Ovary (tissue), 7 donors: ENCODE measurements at regions not wholly inside any gene's neighbourhood (a gene's known extent, or its start where the extent isn't known, plus 50 kb on each side); places are given as distances from the start of the nearest gene placed in this dataset.

Experiments
- DNase-seq, 5 donors: peaks; one replicate each; pipeline ENCODE4 v3.0.0-alpha.2; 2019 to 2020
- H3K27ac ChIP-seq, 2 donors: fragments of 200-600 bp; one replicate each; pipeline versions ENCODE4 v1.5.1 to v1.8.0; 2019 to 2022
- H3K27me3 ChIP-seq: fragments of 200-600 bp; one replicate; pipeline ENCODE4 v1.8.0; 2022
- H3K36me3 ChIP-seq: fragments of 200-600 bp; sonication (generic); one replicate; pipeline ENCODE4 v1.5.1; 2019
- H3K4me1 ChIP-seq: one replicate; pipeline ENCODE4 v1.8.1; 2013; ENCODE audit warnings: mild to moderate bottlenecking, moderate library complexity; ENCODE audit not compliant: insufficient read depth
- H3K4me3 ChIP-seq: fragments of 200-600 bp; sonication (generic); one replicate; pipeline ENCODE4 v1.5.1; 2017
- H3K9me3 ChIP-seq, 2 donors: fragments of 200-600 bp in 1 of 2; sonication (generic) in 1 of 2; one replicate each; pipeline versions ENCODE4 v1.5.1 to v1.8.1; 2013 to 2019; ENCODE audit warnings: mild to moderate bottlenecking in 1 of 2, moderate library complexity in 1 of 2
- CTCF ChIP-seq, 3 donors: fragments of 450-650 bp in 2 of 3; fragments of 200-600 bp in 1 of 3; IDR thresholded peaks; one replicate each; pipeline versions ENCODE4 v1.5.1 to v1.8.0; 2016 to 2022; ENCODE audit warnings: antibody characterized with exemption in 3 of 3, mild to moderate bottlenecking in 1 of 3
- EP300 ChIP-seq: sonication (generic); formaldehyde crosslinking; IDR thresholded peaks from one replicate; pipeline ENCODE4 v1.6.1; 2017; ENCODE audit warnings: antibody characterized with exemption
- POLR2A ChIP-seq: fragments of 450-650 bp; IDR thresholded peaks from one replicate; pipeline ENCODE4 v1.6.1; 2017; ENCODE audit warnings: antibody characterized with exemption, mild to moderate bottlenecking, moderate library complexity
- WGBS, 3 donors: extraction: QIAGEN DNeasy Blood & Tissue Kit in 1 of 3; methylation state at CpG; one replicate each; pipeline versions ENCODE4 v1.1.5 to v1.1.7; 2013 to 2017; 5-methylcytosine and 5-hydroxymethylcytosine counted together
- intact Hi-C, 4 donors: fragments of 100-400 bp; cut with DNase I; formaldehyde crosslinking; loops; one replicate each; pipeline versions ENCODE4 v1.11.0 to v1.15.1; 2022 to 2023
- donor health status: DM: no; HTN: no; CAD: no; lungs with moderate emphysema.
- donor health status: DM: no; HTN: no; CAD: no.
- donor health status: Bipolar disorder and iron deficiency.
- donor health status: DM: no; HTN: no; CAD: no.
- donor health status: DM: yes; HTN: yes; CAD: no.

DNA sequence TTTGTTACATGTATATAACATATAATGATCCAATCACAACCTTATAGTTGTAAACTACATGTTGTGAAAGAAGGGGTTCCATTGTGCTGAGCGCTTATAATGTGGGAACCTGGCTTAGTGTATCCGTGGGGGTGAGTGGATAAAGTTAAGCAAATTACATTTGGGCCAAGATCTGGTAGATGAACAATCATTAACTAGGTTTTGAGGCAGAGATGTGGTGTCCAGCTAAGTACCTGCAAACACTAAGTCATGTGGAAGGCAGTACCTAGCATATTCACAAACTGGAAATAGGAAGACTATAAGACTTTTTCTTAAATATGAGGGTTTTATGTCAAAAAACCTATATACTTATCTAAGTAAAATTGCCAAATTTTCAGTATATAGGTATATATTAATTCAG is 167.2 kb upstream of the PDE4B start:
- DNase-seq, result no peak
- H3K27ac ChIP-seq, result no peak overlapping the region
- WGBS, 3 donors, result 90 to 93% (median 91%) methylated on average over 2 of the region's 2 CpGs
- no peaks in the 10 kb centered on the region for H3K36me3 ChIP-seq
- TF ChIP-seq EP300, result no peak
- TF ChIP-seq POLR2A, result no peak
- no peak for TF ChIP-seq CTCF (IDR thresholded peaks at IDR 0.05)
- H3K9me3 ChIP-seq, result no peaks in the 10 kb centered on the region
- H3K27me3 ChIP-seq, result peaks cover 3% of the 10 kb centered on the region
- H3K4me1 ChIP-seq, result no peaks in the 10 kb centered on the region
- intact Hi-C loops, result no loop called here
- H3K4me3 ChIP-seq, result no peak overlapping the region

- peaks cover 3% of the 10 kb centered on the region for H3K27me3 ChIP-seq
- 96 to 98% (median 98%) methylated on average over 3 of the region's 3 CpGs for WGBS, 3 donors
These were observed 166.7 kb upstream of the PDE4B start for GRCh38 chr1:65626003-65626402.

GRCh38 chr1:65629788-65630187 is 162.9 kb upstream of the PDE4B start:
- intact Hi-C loops, result no loop called here
- peaks cover 3% of the 10 kb centered on the region for H3K27me3 ChIP-seq
- no peaks in the 10 kb centered on the region for H3K36me3 ChIP-seq
- no peak for TF ChIP-seq EP300
- no peak for TF ChIP-seq POLR2A
- no peak for TF ChIP-seq CTCF (IDR thresholded peaks at IDR 0.05)
- 82 to 91% (median 85%) methylated on average over 2 of the region's 2 CpGs for WGBS, 3 donors
- no peaks in the 10 kb centered on the region for H3K9me3 ChIP-seq
- H3K4me1 ChIP-seq, result no peaks in the 10 kb centered on the region
- no peak for DNase-seq
- H3K27ac ChIP-seq, result no peak overlapping the region
- H3K4me3 ChIP-seq, result no peak overlapping the region

More at GRCh38 chr1:65626003-65626402, 166.7 kb upstream of the PDE4B start:
- H3K36me3 ChIP-seq, result no peaks in the 10 kb centered on the region
- intact Hi-C loops, result no loop called here
- DNase-seq, result no peak
- no peak overlapping the region for H3K4me3 ChIP-seq
- H3K9me3 ChIP-seq, result no peaks in the 10 kb centered on the region
- TF ChIP-seq EP300, result no peak
- TF ChIP-seq CTCF (IDR thresholded peaks at IDR 0.05), result no peak
- TF ChIP-seq POLR2A, result no peak
- H3K27ac ChIP-seq, result no peak overlapping the region
- H3K4me1 ChIP-seq, result no peaks in the 10 kb centered on the region

- intact Hi-C loops, result no loop called here
- H3K36me3 ChIP-seq, result no peaks in the 10 kb centered on the region
- peaks cover 3% of the 10 kb centered on the region for H3K27me3 ChIP-seq
- H3K9me3 ChIP-seq, result no peaks in the 10 kb centered on the region
- no peak overlapping the region for H3K4me3 ChIP-seq
- no peaks in the 10 kb centered on the region for H3K4me1 ChIP-seq
- no peak overlapping the region for H3K27ac ChIP-seq
- DNase-seq, result no peak
- 14 to 27% (median 16%) methylated on average over 2 of the region's 2 CpGs for WGBS, 3 donors
- TF ChIP-seq POLR2A (no peak), CTCF (IDR thresholded peaks at IDR 0.05) (no peak), EP300 (no peak)
These were observed 161.8 kb upstream of the PDE4B start for GRCh38 chr1:65630855-65631254.

DNA sequence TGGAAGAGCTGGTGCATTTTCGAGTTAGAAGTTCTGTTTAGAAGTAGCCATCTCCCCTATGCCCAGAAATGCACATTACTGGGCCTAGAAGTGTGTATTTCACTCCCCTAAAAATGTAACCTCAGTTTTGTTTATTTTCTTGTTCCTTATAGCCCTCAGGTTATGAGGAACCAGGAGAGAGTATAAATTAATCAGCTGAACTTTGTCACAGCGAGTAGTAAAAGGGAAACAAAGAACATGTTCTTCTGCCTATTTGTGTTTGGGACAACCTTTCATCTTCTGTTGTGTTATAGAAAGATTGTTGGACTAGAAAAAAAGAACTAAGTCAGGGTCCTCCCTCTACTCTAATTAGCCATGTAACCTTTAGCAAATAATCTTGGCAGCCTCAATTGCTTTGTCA is 160.5 kb upstream of the PDE4B start:
- TF ChIP-seq CTCF (IDR thresholded peaks at IDR 0.05), result no peak
- TF ChIP-seq POLR2A, result no peak
- no peak for TF ChIP-seq EP300
- intact Hi-C loops, result no loop called here
- Histone ChIP-seq H3K36me3 (no peaks in the 10 kb centered on the region), H3K27me3 (peaks cover 3% of the 10 kb centered on the region), H3K9me3 (no peaks in the 10 kb centered on the region), H3K4me3 (no peak overlapping the region), H3K4me1 (no peaks in the 10 kb centered on the region), H3K27ac (no peak overlapping the region)
- 85 to 95% (median 90%) methylated on average over 2 of the region's 2 CpGs for WGBS, 3 donors
- no peak for DNase-seq
